ENCODE measurements at regions not wholly inside any gene's neighbourhood (a gene's known extent, or its start where the extent isn't known, plus 50 kb on each side); places are given as distances from the start of the nearest gene placed in this dataset.
"Not testable (repeated sequence)": the region's sequence is repeated elsewhere in the genome, so short reads cannot be mapped to it uniquely, and the experiment has no call there.

DNA sequence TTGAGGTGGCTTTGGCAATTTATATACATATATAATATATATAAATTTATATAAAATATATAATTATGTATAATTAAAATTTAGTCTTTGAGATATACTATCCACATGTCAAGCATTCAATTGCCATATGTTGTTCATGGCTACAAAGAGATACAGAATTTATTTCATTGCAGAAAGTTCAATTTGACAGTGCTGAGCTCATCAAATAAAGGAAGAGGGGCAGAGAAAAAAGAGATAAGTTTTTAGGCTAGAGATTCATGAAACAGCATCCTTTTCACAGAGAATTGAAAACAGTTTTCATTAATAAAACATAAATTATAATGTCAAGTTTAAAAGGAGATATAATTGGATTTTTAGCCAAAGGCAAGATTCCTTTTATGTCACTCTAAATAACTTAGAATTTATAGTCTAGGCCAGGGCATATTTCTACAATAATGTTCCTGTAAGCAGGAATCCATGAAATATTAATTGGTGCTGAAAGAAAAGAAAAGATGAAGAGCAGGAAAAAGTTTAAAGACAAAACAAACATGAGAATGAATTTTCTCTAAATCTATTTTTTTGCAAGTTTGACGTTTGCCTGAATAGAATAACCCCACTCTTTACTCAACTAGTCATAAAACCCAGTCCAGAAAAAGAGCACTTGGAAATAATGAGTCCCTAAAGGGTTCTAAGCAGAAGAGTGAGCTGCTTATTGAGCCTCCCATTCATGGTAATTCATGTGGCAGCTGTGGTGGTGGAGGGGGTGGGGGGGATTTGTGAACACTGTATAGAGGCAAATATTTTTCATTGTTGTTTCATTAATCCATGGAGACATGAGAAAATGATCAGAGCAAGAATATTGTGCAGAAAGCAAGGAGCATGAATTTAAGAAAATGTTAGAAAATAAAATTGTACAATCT lies 1279.5 kb downstream of the CDH12 start:
- Histone ChIP-seq H3K4me3 (no peak overlapping the region), H3K4me2 (no peak overlapping the region), H3K27ac (no peak overlapping the region)

DNA sequence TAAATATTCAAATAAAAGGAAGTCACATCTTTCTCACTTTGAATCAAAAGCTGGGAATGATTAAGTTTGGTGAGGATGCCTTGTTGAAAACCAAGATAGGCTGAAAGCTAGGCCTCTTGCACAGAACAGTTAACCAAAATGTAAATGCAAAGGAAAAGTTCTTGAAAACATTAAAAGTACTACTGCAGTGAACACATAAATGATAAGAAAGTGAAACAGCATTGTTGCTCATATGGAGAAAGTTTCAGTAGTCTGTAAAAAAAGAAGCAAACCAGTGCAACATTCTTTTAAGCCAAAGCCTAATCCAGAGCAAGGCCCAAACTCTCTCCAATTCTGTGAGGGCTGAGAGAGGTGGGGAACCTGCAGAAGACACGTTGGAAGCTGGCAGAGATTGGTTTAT lies 1281.9 kb downstream of the CDH12 start:
- H4K20me1 ChIP-seq; H3K27me3 ChIP-seq; H3K9me3 ChIP-seq (replicated peaks in 1 of 11); H3K4me1 ChIP-seq; H3K27ac ChIP-seq; H3K9ac ChIP-seq; H3K4me2 ChIP-seq; H3K4me3 ChIP-seq; H3K36me3 ChIP-seq: not testable (repeated sequence)

More for the DNA sequence above, 1279.5 kb downstream of the CDH12 start:
- no peaks in the 10 kb centered on the region for H4K20me1 ChIP-seq
- no peaks in the 10 kb centered on the region for H3K4me1 ChIP-seq
- H3K27me3 ChIP-seq = no peaks in the 10 kb centered on the region
- H3K36me3 ChIP-seq = no peaks in the 10 kb centered on the region
- no peak overlapping the region for H3K9ac ChIP-seq
- no peaks in the 10 kb centered on the region; a peak in 1 of 22 replicates for H3K9me3 ChIP-seq (replicated peaks in 1 of 11)
- no peak for TF ChIP-seq Cebpa-rat (IDR thresholded peaks at IDR 0.05)

DNA sequence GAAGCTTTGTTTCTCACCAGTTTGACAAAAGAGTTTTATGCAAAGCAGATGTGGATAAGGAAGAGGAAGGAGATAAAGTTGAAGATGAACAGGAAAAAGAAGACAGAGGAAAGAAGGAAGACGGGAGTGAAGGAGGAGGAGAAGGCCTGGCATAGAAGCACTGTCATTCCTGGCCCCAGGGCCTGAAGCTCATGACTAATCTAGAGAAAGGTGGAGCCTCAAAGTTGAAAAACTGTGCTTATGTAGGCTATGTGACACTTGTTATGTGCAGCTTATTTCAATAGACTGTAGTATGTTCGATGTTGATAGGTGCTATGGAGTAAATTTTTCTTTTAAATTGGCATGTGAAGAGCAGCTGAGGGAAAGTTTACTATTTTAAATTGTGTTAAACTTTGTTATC lies 1294.0 kb downstream of the CDH12 start:
- H4K20me1 ChIP-seq; H3K4me1 ChIP-seq; H3K9ac ChIP-seq; H3K4me2 ChIP-seq; H3K9me3 ChIP-seq (replicated peaks in 1 of 11); H3K27me3 ChIP-seq; H3K4me3 ChIP-seq; H3K36me3 ChIP-seq; H3K27ac ChIP-seq: not testable (repeated sequence)

DNA sequence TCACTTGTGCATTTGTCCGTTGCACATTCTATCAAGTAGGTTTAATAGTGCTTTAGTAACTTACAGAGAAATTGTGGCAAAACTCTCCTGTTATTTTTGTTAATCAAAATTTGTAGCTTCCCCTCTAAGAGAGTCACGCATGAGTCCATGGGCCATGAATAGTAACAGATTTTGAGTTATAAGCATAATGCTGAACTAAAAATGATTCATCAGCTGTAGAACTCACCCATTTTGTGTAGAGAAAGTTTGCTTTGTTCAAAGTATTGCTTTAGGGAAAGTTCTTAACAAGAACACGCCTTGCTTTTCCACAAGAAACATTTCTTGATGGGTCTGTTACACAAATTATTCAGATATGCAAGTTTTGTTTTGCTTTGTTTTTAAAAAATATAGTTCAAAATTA lies 1300.9 kb downstream of the CDH12 start:
- H4K20me1 ChIP-seq; H3K36me3 ChIP-seq; H3K27ac ChIP-seq; H3K9ac ChIP-seq; H3K4me3 ChIP-seq; H3K27me3 ChIP-seq; H3K4me1 ChIP-seq; H3K4me2 ChIP-seq; H3K9me3 ChIP-seq (replicated peaks in 1 of 11): not testable (repeated sequence)

DNA sequence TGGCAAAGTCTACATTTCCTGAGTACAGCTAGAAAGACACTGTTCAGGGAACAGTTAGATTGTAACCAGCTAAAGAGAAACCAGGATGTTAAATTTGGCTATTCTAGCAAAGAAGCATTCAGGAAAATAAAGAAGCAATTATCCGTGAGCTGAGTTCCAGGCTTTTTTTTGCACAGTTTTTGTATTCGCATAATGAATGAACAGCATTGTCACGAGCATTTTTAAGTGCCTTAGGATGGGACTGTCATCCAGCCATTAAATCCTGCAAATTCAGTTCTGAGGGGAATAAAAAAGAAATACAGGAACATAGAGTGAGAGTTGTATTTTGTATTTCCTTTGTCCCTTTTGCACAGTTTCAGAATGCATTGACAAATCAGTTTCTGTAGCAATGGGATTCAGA lies 1302.2 kb downstream of the CDH12 start:
- not testable (repeated sequence) for H3K4me2 ChIP-seq; H3K36me3 ChIP-seq; H3K27me3 ChIP-seq; H3K4me3 ChIP-seq; H3K9me3 ChIP-seq (replicated peaks in 1 of 11); H4K20me1 ChIP-seq; H3K4me1 ChIP-seq; H3K27ac ChIP-seq; H3K9ac ChIP-seq

DNA sequence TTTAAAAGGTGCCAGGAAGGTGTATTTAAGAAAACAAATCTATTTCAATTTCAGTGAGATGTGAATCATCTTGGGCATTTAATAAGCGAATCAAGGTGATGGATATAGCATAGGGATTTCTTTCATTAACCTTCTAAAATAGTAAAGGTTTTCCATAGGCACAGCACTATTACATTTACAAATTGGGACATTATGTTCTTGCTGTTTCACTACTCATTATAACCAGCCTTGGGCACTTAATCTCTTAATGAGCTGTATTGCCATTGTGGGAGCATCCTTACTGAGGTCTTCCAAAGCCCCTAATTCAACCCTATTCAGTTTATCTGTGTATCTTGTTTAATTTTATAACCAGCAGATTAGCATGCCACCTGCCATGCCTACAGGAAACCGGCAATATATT lies 1305.5 kb downstream of the CDH12 start:
- H3K9ac ChIP-seq; H3K4me1 ChIP-seq; H3K27me3 ChIP-seq; H3K4me2 ChIP-seq; H3K9me3 ChIP-seq (replicated peaks in 1 of 11); H3K27ac ChIP-seq; H3K36me3 ChIP-seq; H4K20me1 ChIP-seq; H3K4me3 ChIP-seq: not testable (repeated sequence)

DNA sequence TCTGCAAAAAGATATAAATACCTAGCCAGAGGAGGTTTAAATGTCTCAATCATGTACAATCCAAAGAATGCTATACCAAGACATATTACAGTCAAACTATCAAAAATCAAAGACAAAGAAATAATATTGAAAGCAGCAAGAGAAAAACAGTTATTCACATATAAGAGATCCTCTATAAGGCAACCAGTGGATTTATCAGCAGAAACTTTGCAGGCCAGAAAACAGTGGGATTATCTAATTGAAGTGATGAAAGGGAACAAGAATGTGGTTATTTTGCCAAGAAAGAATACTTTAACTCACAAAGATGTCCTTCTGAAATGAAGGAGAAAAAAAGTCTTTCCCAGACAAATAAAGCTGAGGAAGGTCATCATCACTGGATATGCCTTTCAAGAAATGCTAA lies 1318.0 kb downstream of the CDH12 start:
- not testable (repeated sequence) for H3K36me3 ChIP-seq; H4K20me1 ChIP-seq; H3K4me2 ChIP-seq; H3K27ac ChIP-seq; H3K9me3 ChIP-seq (replicated peaks in 1 of 11); H3K4me3 ChIP-seq; H3K4me1 ChIP-seq; H3K27me3 ChIP-seq; H3K9ac ChIP-seq

DNA sequence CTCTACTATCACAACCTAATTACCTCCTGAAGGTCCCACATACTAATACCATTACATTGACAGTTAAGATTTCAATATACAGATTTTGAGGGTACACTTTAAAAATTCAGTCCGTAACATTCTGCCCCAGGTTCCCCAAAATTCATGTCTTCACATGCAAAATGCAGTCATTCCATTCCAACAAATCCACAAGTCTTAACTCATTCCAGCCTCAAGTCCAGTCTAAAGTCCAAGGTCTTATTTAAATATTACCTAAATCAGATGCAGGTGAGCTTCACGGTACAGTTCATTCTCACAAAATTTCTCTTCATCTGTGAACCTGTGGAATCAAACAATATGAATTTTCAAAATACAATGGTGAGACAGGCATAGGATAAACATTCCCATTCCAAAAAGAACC lies 1332.0 kb downstream of the CDH12 start:
- H3K9me3 ChIP-seq (replicated peaks in 1 of 11); H3K4me2 ChIP-seq; H3K4me3 ChIP-seq; H3K9ac ChIP-seq; H3K27ac ChIP-seq; H3K4me1 ChIP-seq; H3K27me3 ChIP-seq; H4K20me1 ChIP-seq; H3K36me3 ChIP-seq: not testable (repeated sequence)

DNA sequence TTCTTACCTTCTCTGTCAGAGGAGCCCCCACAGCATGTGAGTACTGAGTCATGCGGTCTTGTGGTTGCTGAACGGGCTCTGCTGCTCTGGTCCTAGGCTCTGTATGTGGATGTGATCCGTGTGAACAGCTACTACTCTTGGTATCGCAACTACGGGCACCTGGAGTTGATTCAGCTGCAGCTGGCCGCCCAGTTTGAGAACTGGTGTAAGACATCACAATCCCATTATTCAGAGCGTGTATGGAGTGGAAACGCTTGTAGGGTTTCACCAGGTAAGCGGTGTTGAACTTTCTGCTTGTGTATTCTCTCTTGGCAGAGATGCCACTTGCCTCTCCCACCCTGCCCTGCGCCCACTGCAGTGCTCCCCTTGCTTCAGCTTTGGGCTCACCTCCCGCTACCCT lies 1356.2 kb downstream of the CDH12 start:
- H3K4me2 ChIP-seq; H3K4me1 ChIP-seq; H3K9ac ChIP-seq; H3K27me3 ChIP-seq; H4K20me1 ChIP-seq; H3K4me3 ChIP-seq; H3K27ac ChIP-seq; H3K9me3 ChIP-seq (replicated peaks in 1 of 11): not testable (repeated sequence)
- peaks cover 8 to 21% (median 13%) of the 10 kb centered on the region in 11 experiments for H3K36me3 ChIP-seq

DNA sequence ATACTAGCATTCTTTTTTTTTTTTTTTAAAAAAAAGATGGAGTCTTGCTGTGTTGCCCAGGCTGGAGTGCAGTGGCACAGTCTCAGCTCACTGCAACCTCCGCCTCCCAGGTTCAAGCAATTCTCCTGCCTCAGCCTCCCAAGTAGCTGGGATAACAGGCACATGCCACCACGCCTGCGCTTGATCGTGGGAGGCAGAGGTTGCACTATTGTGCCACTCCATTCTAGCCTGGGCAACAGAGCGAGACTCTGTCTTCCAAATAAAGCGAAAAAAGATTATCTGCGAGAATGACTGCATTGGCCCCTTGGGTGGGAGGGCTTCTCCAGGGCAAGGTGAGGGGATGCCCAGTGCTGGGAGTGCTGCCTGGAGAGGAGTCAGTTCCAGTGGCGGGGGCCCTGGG lies 1357.1 kb downstream of the CDH12 start:
- H3K27ac ChIP-seq; H3K4me1 ChIP-seq; H3K27me3 ChIP-seq; H4K20me1 ChIP-seq; H3K9ac ChIP-seq; H3K9me3 ChIP-seq (replicated peaks in 1 of 11); H3K4me2 ChIP-seq; H3K4me3 ChIP-seq: not testable (repeated sequence)
- H3K36me3 ChIP-seq = peaks cover 12 to 27% (median 18%) of the 10 kb centered on the region in 11 experiments

DNA sequence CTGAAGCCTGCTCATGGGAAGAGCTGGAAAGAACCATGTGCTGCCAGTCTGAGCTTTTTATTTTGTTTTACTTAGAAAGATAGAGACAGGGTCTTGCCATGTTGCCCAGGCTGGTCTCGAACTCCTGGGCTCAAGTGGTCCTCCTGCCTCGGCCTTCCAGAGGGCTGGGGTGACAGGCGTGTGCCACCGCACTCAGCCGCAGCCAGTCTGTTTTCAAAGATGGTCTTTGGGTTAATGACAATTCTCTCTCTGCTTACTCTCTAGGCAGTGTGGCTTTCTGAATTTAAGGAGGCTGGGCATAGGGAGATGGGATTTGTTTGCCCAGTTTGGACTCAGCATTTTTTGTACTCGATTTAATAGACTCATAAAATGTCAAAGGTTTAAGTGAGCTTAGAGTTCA lies 1357.9 kb downstream of the CDH12 start:
- H3K9me3 ChIP-seq (replicated peaks in 1 of 11); H3K4me3 ChIP-seq; H3K4me2 ChIP-seq; H3K4me1 ChIP-seq; H3K27ac ChIP-seq; H4K20me1 ChIP-seq; H3K27me3 ChIP-seq; H3K9ac ChIP-seq: not testable (repeated sequence)
- H3K36me3 ChIP-seq = peaks cover 13 to 28% (median 18%) of the 10 kb centered on the region in 11 experiments

DNA sequence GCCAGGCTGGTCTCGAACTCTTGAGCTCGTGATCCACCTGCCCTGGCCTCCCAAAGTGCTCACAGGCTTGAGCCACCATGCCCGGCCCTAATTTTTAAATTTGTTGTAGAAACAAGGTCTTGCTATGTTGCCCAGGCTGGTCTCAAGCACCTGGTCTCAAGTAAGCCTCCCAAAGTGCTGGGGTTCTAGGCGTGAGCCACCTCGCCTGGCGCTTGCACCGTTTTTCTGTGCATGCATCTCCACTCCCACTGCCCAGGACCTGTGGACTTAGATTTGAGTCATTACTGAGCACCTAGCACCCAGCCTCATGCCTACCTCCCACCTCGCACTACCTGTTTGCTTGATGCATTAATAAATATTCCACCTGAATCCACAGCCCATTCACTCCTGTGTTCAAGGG lies 1359.1 kb downstream of the CDH12 start:
- H4K20me1 ChIP-seq; H3K27me3 ChIP-seq; H3K9me3 ChIP-seq (replicated peaks in 1 of 11); H3K9ac ChIP-seq; H3K27ac ChIP-seq; H3K4me2 ChIP-seq; H3K4me3 ChIP-seq; H3K4me1 ChIP-seq: not testable (repeated sequence)
- peaks cover 13 to 28% (median 18%) of the 10 kb centered on the region in 11 experiments for H3K36me3 ChIP-seq

DNA sequence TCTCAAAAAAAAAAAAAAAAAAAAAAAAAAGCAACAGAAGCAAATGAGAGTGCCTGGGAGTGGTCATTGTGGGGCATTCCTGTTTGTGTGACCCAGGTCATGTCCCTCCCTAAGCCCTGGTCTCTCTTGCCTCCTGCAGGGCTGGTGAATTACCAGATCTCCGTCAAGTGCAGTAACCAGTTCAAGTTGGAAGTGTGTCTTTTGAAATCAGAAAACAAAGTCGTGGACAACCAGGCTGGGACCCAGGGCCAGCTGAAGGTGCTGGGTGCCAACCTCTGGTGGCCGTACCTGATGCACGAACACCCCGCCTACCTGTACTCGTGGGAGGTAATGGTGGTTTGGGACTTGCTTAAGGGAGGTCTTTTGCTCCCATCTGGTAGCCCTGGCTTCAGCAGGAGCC lies 1362.0 kb downstream of the CDH12 start:
- H3K4me1 ChIP-seq, H3K4me2 ChIP-seq: not testable (repeated sequence)

DNA sequence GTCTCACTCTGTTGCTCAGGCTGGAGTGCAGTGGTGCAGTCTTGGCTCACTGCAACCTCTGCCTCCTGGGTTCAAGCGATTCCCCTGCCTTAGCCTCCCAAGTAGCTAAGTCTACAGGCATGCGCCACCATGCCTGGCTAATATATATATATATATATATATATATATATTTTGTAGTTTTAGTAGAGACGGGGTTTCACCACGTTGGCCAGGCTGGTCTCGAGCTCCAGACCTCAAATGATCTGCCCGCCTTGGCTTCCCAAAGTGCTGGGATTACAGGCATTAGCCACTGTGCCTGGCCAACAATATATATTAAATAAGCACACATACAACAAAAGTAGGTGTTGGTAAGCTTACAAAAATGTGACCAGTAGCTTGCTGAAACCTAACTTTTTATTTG lies 1364.3 kb downstream of the CDH12 start:
- not testable (repeated sequence) for H4K20me1 ChIP-seq; H3K4me3 ChIP-seq; H3K4me1 ChIP-seq; H3K9ac ChIP-seq; H3K27me3 ChIP-seq; H3K4me2 ChIP-seq; H3K27ac ChIP-seq; H3K9me3 ChIP-seq (replicated peaks in 1 of 11)
- H3K36me3 ChIP-seq = peaks cover 5 to 21% (median 14%) of the 10 kb centered on the region in 11 experiments; a peak in 19 of 22 replicates

More for the DNA sequence above, 1362.0 kb downstream of the CDH12 start:
- H3K27ac ChIP-seq; H4K20me1 ChIP-seq; H3K4me3 ChIP-seq; H3K9me3 ChIP-seq (replicated peaks in 1 of 11); H3K9ac ChIP-seq; H3K27me3 ChIP-seq: not testable (repeated sequence)
- H3K36me3 ChIP-seq = peaks cover 7 to 25% (median 16%) of the 10 kb centered on the region in 11 experiments

Data from BLaER1 treated with 17β-estradiol and CSF1 and Interleukin-3, amounts not matched to agents 10 nM and 100 nM (cell line).